T-helper 9 cell (primary cell): ENCODE measurements at regions not wholly inside any gene's neighbourhood (a gene's known extent, or its start where the extent isn't known, plus 50 kb on each side); places are given as distances from the start of the nearest gene placed in this dataset.
"Not testable (repeated sequence)": the region's sequence is repeated elsewhere in the genome, so short reads cannot be mapped to it uniquely, and the experiment has no call there.

Experiments used
- DNase-seq: peaks from one replicate; pipeline ENCODE4 v3.0.0-alpha.2; 2020

GRCh38 chr1:41980827-41981653 lies 62.3 kb upstream of the HIVEP3 start:
- DNase-seq, result no peak

GRCh38 chr1:41978986-41979385 lies 60.3 kb upstream of the HIVEP3 start:
- DNase-seq, result no peak

GRCh38 chr1:41977326-41977725 lies 58.6 kb upstream of the HIVEP3 start:
- no peak for DNase-seq

GRCh38 chr1:41976671-41977070 lies 57.9 kb upstream of the HIVEP3 start:
- DNase-seq, result no peak

- DNase-seq, result no peak
Observed at GRCh38 chr1:41975850-41976569, 57.3 kb upstream of the HIVEP3 start.

- DNase-seq, result no peak
Observed at GRCh38 chr1:41975121-41975520, 56.4 kb upstream of the HIVEP3 start.

GRCh38 chr1:41968557-41968956 lies 49.8 kb upstream of the HIVEP3 start:
- DNase-seq, result not testable (repeated sequence)
